ENCODE measurements at regions not wholly inside any gene's neighbourhood (a gene's known extent, or its start where the extent isn't known, plus 50 kb on each side); places are given as distances from the start of the nearest gene placed in this dataset.

- TF ChIP-seq CTCF (IDR thresholded peaks at IDR 0.05) (no peak), PBX3 (IDR thresholded peaks at IDR 0.05) (no peak)
Measured at GRCh38 chr21:14825514-14825974, 239.3 kb downstream of the NRIP1 start.

All from SK-N-SH (cell line).